CD4-positive, alpha-beta T cell treated with Interferon gamma for 1 hour (primary cell): ENCODE measurements at regions not wholly inside any gene's neighbourhood (a gene's known extent, or its start where the extent isn't known, plus 50 kb on each side); places are given as distances from the start of the nearest gene placed in this dataset.
"Not testable (repeated sequence)": the region's sequence is repeated elsewhere in the genome, so short reads cannot be mapped to it uniquely, and the experiment has no call there.

ENCODE experiments used
- DNase-seq: peaks from one replicate; pipeline ENCODE4 v3.0.0-alpha.2; 2020

- no peak for DNase-seq
Observed at GRCh38 chr11:15667127-15667725, 552.5 kb downstream of the INSC start.

GRCh38 chr11:15668718-15669117, 554.0 kb downstream of the INSC start:
- DNase-seq, result no peak

DNA sequence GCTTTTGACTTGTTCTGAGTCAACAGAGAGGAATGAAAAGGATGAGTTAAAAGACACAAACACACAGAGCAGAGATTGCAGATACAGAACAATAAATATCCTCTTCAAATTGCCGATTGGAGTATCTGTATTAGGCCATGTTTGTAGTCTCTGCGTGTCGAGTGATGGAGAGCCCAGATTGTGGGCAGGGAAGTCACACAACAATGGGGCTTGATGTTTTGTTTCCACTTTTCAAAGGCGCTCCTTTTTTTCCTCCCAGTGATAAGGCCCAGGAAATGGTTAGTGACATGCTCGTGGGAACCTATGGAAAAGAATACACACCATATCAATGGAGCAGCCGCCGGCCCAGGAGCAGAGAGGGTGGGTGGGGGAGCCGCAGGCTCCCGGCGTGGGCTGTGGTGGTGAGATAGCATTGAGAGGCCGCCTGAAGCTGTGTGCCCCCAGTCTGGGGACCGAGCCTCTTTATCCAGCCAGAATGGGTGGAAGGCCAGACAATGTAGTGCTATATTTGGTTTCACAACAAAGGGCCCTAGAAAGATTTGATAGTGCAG, 555.9 kb downstream of the INSC start:
- DNase-seq, result no peak

DNA sequence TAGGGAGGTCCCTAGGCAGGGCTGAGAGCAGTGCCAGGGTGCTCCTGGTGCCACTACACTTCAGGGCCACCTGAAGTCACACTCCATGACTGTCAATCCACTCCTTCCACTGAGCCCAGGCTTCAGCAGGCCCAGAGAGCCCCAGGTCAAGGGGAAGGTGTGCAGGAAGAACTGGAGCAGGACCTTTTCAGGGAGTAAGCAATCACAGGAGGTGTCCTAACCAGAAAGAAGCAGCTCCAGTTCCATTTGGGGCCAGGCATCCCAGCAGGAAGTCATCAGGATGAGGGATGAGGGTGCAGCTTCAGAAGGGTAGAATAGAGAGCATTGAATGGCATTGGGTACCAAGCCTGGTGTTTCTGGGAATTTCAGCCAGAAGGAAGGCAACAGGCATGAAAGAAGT, 556.5 kb downstream of the INSC start:
- no peak for DNase-seq

DNA sequence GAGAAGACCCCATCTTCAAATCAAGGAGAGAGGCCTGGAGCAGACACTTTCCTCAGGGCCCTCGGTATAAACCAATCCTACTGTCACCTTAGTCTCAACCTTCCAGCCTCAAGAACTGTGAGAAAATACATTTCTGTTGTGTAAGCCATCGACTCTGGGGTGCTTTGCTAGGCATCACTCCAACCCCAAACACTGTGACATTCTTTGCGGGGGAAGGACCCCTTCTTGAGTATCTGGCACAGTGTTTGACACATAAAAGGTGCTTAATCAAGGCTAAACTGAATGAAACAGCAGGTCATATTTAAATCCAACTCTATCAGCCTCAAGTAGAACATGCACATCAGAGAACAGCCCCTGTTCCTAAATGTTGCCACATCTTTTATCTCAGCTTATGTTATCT, 558.1 kb downstream of the INSC start:
- no peak for DNase-seq

DNA sequence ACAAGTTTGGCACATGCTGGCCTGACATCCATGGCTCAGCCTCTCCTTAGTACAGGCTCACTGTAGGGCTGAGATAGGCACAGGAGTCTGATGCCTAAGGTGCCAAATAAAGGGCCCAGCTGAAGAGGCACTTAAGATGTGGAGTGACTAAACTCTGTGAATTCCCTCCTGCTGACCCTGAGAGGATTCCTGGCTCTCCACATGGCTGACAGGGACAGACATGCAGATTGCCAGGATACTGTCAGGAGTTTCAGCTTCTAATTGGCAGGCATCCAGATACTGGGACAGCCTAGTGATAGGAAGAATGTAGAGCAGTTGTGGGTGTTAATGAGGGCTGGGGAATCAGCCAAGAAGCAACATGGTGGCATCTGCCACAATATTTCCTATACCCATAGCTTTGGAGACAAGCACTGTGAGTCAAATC, 558.7 kb downstream of the INSC start:
- no peak for DNase-seq

GRCh38 chr11:15674756-15675155, 560.0 kb downstream of the INSC start:
- DNase-seq, result no peak

DNA sequence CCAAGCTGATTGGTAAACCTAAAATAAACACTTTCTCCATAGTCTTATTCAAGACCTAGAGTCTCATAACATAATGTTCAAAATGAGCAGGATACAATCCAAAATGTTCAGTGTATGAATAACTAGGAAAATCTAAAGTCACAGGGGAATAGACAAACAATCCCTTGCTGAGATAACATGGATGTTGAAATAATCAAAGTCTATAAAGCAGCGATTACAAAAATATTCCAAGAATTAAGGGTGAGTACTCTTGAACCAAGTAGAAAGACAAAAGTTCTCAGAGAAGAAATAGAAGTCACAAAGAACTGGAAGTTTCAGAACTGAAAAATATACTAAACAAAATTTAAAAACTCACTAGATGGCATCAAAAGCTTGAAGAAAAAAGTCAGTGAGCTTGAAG, 561.0 kb downstream of the INSC start:
- no peak for DNase-seq

DNA sequence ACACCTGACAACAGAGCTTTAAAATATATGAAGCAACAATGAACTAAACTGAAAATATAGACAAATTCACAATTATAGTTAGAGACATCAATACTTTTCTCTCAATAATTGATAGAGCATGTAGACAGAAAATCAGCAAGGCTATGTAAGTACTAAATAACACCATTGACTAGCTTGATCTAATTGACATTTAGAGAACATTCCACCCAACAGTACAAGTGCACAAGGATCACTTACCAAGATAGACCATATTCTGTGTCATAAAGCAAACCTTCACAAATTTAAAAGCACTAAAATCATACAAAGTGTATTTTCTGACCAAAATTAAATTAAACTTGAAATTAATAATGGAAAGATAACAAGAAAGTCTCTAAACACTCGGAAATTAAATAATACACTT, 562.5 kb downstream of the INSC start:
- no peak for DNase-seq

GRCh38 chr11:15683528-15683927, 568.8 kb downstream of the INSC start:
- no peak for DNase-seq

- no peak for DNase-seq
Observed at GRCh38 chr11:15685306-15685705, 570.6 kb downstream of the INSC start.

DNA sequence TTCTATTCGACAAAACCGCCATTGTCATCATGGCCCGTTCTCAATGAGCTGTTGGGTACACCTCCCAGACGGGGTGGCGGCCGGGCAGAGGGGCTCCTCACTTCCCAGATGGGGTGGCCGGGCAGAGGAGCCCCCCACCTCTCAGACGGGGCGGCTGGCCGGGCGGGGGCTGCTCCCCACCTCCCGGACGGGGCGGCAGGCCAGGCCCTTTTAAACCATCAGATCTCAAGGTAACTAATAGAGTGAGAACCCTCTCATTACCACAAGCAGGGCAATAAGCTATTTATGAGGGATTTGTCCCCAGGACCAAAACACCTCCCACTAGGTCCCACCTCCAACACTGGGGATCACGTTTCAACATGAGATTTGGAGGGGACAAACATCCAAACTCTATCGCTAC, 571.5 kb downstream of the INSC start:
- DNase-seq, result not testable (repeated sequence)

GRCh38 chr11:15687342-15687741, 572.6 kb downstream of the INSC start:
- no peak for DNase-seq

DNA sequence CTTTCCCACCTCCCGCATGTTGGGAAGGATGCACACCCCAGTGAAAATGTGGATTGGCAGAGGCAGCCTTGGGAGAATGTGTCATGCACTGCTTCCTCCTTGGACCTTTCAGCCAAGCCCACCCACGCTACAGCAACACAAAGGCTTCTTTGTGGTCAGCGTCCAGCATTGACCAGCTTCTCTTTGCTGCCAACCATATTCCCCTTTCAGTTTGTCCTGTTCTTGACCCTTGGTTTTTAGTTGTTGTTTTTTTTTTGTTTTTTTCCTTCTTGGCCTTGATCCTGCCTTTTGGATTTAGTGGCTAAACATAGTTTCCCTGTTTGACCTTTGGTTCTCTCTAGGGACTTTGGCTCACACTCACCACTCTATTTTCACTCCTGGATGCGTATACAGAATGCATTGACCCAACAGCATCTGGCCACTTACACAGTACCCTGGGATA, 573.6 kb downstream of the INSC start:
- no peak for DNase-seq

DNA sequence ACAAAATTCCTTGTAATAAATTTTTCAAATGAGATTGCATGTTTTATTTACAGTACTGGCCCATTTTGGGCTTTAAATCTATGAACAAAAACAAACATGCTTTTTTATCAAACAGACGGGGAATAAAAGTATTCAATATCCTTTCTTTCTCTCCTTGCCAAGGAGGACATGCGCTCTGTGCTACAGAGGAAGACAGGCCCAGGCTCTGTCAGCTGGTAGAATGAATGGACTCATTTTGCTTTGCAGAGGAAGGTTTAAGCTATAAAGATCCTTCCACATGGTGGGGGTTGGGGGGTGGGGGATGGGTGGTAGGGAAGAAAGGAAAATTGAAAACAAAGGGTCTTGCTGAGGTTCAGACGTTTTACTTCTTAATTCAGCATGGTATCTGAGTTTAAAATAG, 575.6 kb downstream of the INSC start:
- no peak for DNase-seq

DNA sequence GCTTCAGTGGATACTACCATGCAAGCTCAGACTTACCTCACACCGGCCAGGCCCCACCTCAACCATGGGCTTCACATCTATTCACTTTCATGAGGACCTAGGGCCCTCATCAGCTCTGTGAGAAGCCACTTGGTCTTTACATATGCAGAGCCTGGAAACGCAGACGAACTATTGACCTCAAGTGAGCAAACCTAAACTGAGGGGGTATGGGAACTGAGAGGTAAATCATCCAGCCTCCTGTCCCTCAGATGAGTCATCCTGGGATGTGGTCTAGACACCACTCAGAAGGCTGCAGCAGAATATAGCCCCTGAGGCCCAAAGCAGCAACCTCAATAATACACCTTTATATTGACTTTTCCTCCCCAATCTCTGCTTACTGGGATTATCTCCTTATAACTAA, 578.0 kb downstream of the INSC start:
- no peak for DNase-seq

DNA sequence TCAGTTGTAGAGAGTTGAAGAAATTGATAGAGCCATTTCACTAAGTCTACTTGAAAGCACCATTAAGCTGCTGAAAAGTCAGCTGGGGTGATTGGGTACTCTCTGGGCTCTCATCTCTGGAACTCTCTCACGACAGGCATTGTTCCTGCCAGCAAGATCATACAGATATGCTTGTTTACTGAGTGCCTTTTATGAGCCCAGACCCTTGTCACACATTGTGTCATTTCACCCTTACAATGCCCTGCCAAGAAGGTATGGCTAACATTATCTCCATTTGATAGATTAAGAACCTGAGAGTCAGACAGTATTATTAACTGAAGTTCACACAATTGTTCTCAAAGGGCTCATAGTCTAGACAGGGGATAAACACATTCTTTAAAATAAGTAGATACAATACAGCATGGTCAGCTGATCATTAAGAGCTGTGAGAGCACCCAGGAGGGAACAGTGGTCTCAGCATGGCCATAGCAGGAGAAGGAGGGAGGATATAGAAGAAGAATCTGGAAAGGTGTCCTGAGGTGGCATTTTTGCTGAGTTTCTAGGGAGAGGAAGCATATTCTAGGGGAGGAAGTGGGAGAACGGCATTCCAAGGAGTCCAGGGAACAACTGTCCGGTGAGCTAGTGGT, 580.5 kb downstream of the INSC start:
- DNase-seq, result no peak

- DNase-seq, result no peak
Observed at GRCh38 chr11:15696069-15696468, 581.3 kb downstream of the INSC start.

GRCh38 chr11:15697437-15698236, 582.9 kb downstream of the INSC start:
- no peak for DNase-seq

GRCh38 chr11:15698855-15699254, 584.1 kb downstream of the INSC start:
- no peak for DNase-seq

DNA sequence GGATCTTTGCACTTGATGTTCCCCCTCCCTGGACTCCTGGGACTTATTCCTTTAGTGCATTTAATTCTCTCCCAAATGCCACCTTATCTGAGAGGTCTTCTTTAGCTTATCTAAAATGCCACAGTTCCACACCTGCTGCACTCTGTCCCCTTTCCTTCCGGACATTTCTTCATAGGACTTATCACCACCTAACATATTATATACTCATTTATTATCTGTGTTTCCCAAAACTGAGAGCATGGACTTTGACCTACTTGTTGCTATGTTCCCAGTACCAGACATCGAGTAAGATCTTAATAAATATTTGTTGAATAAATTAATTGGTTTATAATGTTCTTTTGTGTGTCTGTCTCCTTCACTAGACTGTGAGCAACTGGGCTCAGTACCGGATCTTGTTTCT, 585.3 kb downstream of the INSC start:
- no peak for DNase-seq

DNA sequence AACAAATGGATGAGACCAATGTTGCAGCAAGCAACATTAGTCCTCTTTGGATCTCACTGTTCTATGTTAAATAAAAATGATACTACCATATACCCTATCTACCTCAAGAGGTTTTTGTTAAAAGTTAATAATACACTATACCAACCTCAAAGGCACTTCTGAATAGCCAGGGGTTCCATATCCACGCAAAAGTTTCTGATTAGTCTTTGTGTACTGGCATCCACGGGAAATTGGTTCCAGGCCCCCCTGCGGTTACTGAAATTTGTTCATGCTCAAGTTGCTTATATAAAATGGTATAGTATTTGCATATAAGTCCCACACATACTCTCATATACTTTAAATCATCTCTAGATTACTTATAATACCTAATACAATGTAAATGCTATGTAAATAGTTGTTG, 585.7 kb downstream of the INSC start:
- no peak for DNase-seq

DNA sequence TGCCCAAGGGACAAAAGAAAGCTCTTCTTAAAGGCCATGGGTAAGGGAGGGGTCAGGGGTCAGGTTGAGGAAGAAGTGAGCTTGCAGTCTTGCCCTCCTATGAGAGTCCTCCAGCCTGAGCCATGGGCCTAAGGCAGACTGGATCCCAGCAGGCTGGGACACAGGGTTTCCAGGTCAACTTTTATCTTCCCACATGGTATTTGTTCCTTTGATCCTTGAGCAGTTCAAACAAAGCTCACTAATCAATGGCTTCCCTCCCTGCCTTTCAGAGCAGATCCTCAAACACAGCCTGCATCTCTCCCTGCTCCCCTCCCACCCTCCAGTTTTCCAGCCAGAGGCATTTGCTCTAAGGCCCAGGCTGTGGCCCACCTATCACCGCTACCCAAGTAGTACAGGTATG, 589.3 kb downstream of the INSC start:
- no peak for DNase-seq

DNA sequence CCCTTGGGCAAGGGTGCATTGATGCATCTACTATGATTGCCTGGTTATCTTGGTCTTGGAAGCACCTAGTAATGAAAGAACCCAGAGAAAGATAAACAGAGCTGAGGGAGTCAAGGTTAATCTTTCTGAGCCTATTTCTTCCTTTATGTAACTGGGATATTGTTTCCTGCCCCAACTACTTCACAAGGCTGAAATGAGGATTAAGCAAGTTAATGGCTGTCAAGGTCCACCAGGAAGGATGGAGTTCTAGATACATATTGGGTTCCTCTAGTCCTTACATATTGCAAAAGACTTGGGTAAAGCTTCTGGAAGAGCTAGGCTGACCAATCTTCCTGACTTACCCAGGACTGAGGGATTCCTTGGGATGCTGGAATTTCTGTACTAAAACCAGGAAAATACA, 589.8 kb downstream of the INSC start:
- no peak for DNase-seq
